ENCODE measurements at regions not wholly inside any gene's neighbourhood (a gene's known extent, or its start where the extent isn't known, plus 50 kb on each side); places are given as distances from the start of the nearest gene placed in this dataset.

DNA sequence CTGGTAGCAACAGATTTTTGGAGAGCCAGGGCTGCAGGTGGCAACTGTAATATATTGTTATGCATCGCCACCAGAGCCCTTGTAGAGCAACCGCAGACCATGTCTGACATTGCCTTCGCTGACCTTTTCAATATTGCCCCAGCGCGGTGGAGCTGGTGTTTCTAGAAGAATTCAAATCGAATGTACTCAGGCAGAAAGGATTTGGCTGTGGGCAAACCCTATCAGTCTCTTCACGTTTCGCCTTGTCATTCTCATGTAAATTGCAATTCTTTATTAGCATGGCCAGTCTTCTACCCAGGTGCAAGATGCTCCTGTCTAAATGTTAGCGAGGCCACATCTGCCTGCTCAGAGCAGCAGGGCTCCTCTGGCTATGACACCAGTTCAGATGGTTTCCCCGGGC is 490.2 kb upstream of the AUTS2 start:
- DNase-seq (ENCODE audit: low read depth in 1 of 2, low spot score in 2 of 2) (no peak), FAIRE-seq (no peak)
- H2AFZ ChIP-seq (ENCODE audit: low read length): no peak overlapping the region
- H2BK15ac ChIP-seq (ENCODE audit: low read length): no peak overlapping the region
- H2BK5ac ChIP-seq (ENCODE audit: low read depth, low read length): no peak overlapping the region
- H3K23ac ChIP-seq (ENCODE audit: insufficient read length): no peak overlapping the region
- no peak overlapping the region for H3K18ac ChIP-seq (ENCODE audit: extremely low read depth, low read length)
- no peak overlapping the region for H2BK12ac ChIP-seq (ENCODE audit: low read depth, low read length)
- no peaks in the 10 kb centered on the region for H4K20me1 ChIP-seq (replicated peaks in 1 of 2; ENCODE audit: control insufficient read depth in 1 of 2, insufficient read depth in 2 of 2, low read length in 2 of 2)
- no peaks in the 10 kb centered on the region for H3K79me1 ChIP-seq (ENCODE audit: low read depth, low read length)
- no peak overlapping the region for H2BK120ac ChIP-seq (replicated peaks; ENCODE audit: low read depth, low read length)
- no peaks in the 10 kb centered on the region for H3K27me3 ChIP-seq (replicated peaks in 1 of 4; ENCODE audit: control insufficient read depth in 3 of 4, extremely low read depth in 1 of 4, insufficient read depth in 3 of 4, low read length in 3 of 4)
- TF ChIP-seq TBP (IDR thresholded peaks at IDR 0.05; ENCODE audit: low read depth, low read length): no peak
- TF ChIP-seq SRF (IDR thresholded peaks at IDR 0.05; ENCODE audit: low read depth, low read length): no peak
- TF ChIP-seq BACH1 (IDR thresholded peaks at IDR 0.05; ENCODE audit: low read length): no peak
- no peak for TF ChIP-seq NANOG (IDR thresholded peaks at IDR 0.05; ENCODE audit: insufficient read depth, low read depth, low read length, poor library complexity, severe bottlenecking)
- 0 out of 2 replicates have a peak, but pooled peaks have one; percentile 6 for TF ChIP-seq TAF1 (IDR thresholded peaks at IDR 0.05; ENCODE audit: low read depth, low read length)
- TF ChIP-seq POU5F1 (IDR thresholded peaks at IDR 0.05; ENCODE audit: low read depth, low read length): peak; percentile 79
- TF ChIP-seq EP300 (IDR thresholded peaks at IDR 0.05; ENCODE audit: borderline replicate concordance in 1 of 2, low read depth in 2 of 2, low read length in 2 of 2): no peak
- TF ChIP-seq GABPA (IDR thresholded peaks at IDR 0.05; ENCODE audit: borderline replicate concordance, insufficient read depth, low read length): no peak
- TF ChIP-seq EZH2 (IDR thresholded peaks at IDR 0.05; ENCODE audit: low read depth, low read length, severe bottlenecking): no peak
- TF ChIP-seq GTF2F1 (IDR thresholded peaks at IDR 0.05; ENCODE audit: borderline replicate concordance, low read depth, low read length): no peak
- no peak for TF ChIP-seq SIN3A (conservative IDR thresholded peaks at IDR 0.05 in 1 of 2, IDR thresholded peaks at IDR 0.05 in 1 of 2; ENCODE audit: low read depth in 1 of 2, low read length in 2 of 2)
- TF ChIP-seq TCF12 (IDR thresholded peaks at IDR 0.05; ENCODE audit: low read depth, low read length): 0 out of 2 replicates have a peak, but pooled peaks have one; percentile 46
- H3K14ac ChIP-seq (ENCODE audit: insufficient read length): no peak overlapping the region
- H3K4me1 ChIP-seq (replicated peaks in 1 of 4; ENCODE audit: control insufficient read depth in 3 of 4, insufficient read depth in 4 of 4, low read length in 3 of 4): peaks cover 7 to 25% (median 13%) of the 10 kb centered on the region in 4 experiments; a peak in 6 of 7 replicates
- ChIA-PET CTCF (ENCODE audit: partially characterized antibody) (interaction anchor here (0.6 to 1.5 kb wide), 3 partner anchors 11 to 359 kb away, joined by 3 to 4 read pairs (median 4); no protein-coding TSS in a partner anchor), POLR2A (ENCODE audit: partially characterized antibody) (interaction anchor here (0.9 to 1.1 kb wide), 2 partner anchors 124 to 1082 kb away, joined by 3 read pairs; no protein-coding TSS in a partner anchor)
- H3K27ac ChIP-seq (ENCODE audit: low read depth, low read length): no peak overlapping the region
- no peak overlapping the region for H3K4ac ChIP-seq (replicated peaks; ENCODE audit: insufficient read length, low read depth, low read length)
- H3K4me3 ChIP-seq (ENCODE audit: extremely low read depth in 1 of 4, insufficient read depth in 2 of 4, low read depth in 3 of 4, low read length in 4 of 4): no peak overlapping the region
- H2AK5ac ChIP-seq (ENCODE audit: low read depth, low read length): no peak overlapping the region
- no peak overlapping the region for H4K5ac ChIP-seq (ENCODE audit: insufficient read length, low read depth, low read length)
- H4K8ac ChIP-seq (ENCODE audit: extremely low read depth, insufficient read depth, low read length): no peak overlapping the region; the same call in 1 of the 2 replicates
- no peak overlapping the region for H3K56ac ChIP-seq (replicated peaks; ENCODE audit: insufficient read length, low read depth, low read length)
- H3K9ac ChIP-seq (replicated peaks in 1 of 4; ENCODE audit: extremely low read depth in 1 of 4, low read depth in 3 of 4, low read length in 3 of 4): no peak overlapping the region
- peak overlapping the region in 1 of 2 experiments; percentile 15; a peak in 1 of 4 replicates for H3K4me2 ChIP-seq (ENCODE audit: insufficient read depth in 1 of 2, low read depth in 2 of 2, low read length in 2 of 2)
- H3K23me2 ChIP-seq (ENCODE audit: low read depth, low read length): no peaks in the 10 kb centered on the region
- no peaks in the 10 kb centered on the region for H3K79me2 ChIP-seq (ENCODE audit: control insufficient read depth in 1 of 2, insufficient read depth in 2 of 2, low read length in 2 of 2)
- H3K36me3 ChIP-seq (ENCODE audit: control insufficient read depth in 2 of 4, insufficient read depth in 4 of 4, low read length in 3 of 4): no peaks in the 10 kb centered on the region
- H4K91ac ChIP-seq (replicated peaks; ENCODE audit: insufficient read length, low read length): no peak overlapping the region
- H2BK20ac ChIP-seq (ENCODE audit: low read length): 0 out of 2 replicates have a peak overlapping the region, but pooled peaks have one; percentile 75
- 45% methylated on average over 10 of the region's 10 CpGs; no CpG with 5 or more reads in 1 of the 2 experiments for WGBS, 2 experiments (ENCODE audit: extremely low coverage in 1 of 2, insufficient coverage in 1 of 2, insufficient read length in 1 of 2, insufficient replicate concordance in 2 of 2, low coverage in 1 of 2, low lambda C conversion rate in 2 of 2, missing lambda C conversion rate in 1 of 2)
- H3K9me3 ChIP-seq (ENCODE audit: insufficient read depth in 2 of 2, low read depth in 1 of 2, low read length in 1 of 2): no peaks in the 10 kb centered on the region

All from H1 (cell line).